ENCODE measurements at regions not wholly inside any gene's neighbourhood (a gene's known extent, or its start where the extent isn't known, plus 50 kb on each side); places are given as distances from the start of the nearest gene placed in this dataset.

DNA sequence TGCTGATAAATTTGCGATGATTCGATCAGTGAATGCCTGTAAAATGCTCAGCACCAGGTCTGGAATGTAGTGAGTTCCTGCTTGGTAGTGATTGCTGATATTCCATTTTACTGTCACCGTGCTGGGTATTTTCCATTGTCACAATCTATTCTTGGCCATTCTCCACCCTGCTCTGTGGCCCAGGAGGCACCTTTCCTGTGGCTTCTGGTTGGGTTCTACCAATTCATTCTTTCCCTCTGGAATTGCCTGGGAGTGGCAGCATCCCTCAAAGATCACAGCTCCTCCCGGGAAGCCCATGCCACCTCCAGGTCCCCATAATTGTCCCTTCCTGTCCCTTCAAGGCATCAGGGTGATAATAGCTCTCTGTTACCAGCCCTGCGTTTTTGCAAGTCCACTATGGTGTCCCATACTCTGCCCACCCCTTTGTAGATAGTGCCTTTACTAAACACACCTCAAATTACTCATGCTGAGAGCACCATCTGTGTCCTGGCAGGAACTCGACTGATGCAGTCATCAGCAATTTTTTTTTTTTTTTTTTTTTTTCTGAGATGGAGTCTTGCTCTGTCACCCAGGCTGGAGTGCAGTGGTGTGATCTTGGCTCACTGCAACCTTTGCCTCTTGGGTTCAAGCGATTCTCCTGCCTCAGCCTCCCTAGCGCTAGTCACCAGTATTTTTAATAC is 177.8 kb upstream of the PROK2 start:
- peaks cover 15% of the 10 kb centered on the region for H3K27me3 ChIP-seq
- DNase-seq (ENCODE audit: low spot score), result no peak
- WGBS (ENCODE audit: low lambda C conversion rate, missing lambda C conversion rate), result 84% methylated on average over 8 of the region's 8 CpGs
- no peak for TF ChIP-seq EZH2 (IDR thresholded peaks at IDR 0.05; ENCODE audit: borderline replicate concordance)
- TF ChIP-seq EZH2phosphoT487 (IDR thresholded peaks at IDR 0.05; ENCODE audit: low read depth, severe bottlenecking, unreplicated experiment), result no peak
- TF ChIP-seq, protein P1, sequence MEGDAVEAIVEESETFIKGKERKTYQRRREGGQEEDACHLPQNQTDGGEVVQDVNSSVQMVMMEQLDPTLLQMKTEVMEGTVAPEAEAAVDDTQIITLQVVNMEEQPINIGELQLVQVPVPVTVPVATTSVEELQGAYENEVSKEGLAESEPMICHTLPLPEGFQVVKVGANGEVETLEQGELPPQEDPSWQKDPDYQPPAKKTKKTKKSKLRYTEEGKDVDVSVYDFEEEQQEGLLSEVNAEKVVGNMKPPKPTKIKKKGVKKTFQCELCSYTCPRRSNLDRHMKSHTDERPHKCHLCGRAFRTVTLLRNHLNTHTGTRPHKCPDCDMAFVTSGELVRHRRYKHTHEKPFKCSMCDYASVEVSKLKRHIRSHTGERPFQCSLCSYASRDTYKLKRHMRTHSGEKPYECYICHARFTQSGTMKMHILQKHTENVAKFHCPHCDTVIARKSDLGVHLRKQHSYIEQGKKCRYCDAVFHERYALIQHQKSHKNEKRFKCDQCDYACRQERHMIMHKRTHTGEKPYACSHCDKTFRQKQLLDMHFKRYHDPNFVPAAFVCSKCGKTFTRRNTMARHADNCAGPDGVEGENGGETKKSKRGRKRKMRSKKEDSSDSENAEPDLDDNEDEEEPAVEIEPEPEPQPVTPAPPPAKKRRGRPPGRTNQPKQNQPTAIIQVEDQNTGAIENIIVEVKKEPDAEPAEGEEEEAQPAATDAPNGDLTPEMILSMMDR (IDR thresholded peaks at IDR 0.05; ENCODE audit: poor library complexity), result no peak
- no peak overlapping the region for H3K4me2 ChIP-seq
- no peaks in the 10 kb centered on the region for H3K9me2 ChIP-seq (replicated peaks; ENCODE audit: insufficient read depth)
- no peaks in the 10 kb centered on the region for H3K79me2 ChIP-seq
- H3K4me3 ChIP-seq, result no peak overlapping the region
- H3K4me1 ChIP-seq (ENCODE audit: insufficient read depth), result no peaks in the 10 kb centered on the region
- no peaks in the 10 kb centered on the region for H4K20me1 ChIP-seq (ENCODE audit: insufficient read depth, poor library complexity, severe bottlenecking)
- H2AFZ ChIP-seq, result no peak overlapping the region
- no peaks in the 10 kb centered on the region for H3K9me3 ChIP-seq (ENCODE audit: low read depth)
- H3K27ac ChIP-seq, result no peak overlapping the region
- H3K36me3 ChIP-seq (replicated peaks; ENCODE audit: insufficient read depth, low read depth), result no peaks in the 10 kb centered on the region

DNA sequence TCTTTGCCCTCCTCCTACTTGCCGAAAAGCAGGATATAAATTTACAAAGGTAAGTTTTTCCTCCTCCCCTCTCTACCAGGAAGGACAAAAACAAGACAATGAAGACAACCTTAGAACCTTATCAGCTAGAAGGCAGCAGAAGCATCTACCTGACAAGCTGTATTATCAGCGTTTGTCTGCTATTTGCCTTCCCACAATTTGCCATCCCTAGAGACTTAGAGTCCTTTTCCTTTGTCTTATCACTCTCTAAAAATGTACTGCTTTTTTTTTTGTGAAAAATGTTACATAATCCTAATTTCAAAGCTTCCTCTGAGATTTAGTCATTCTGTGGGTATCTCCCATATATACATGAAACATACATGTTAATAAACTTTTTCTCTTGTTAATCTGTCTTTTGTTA is 176.9 kb upstream of the PROK2 start:
- no peak for TF ChIP-seq EZH2phosphoT487 (IDR thresholded peaks at IDR 0.05; ENCODE audit: low read depth, severe bottlenecking, unreplicated experiment)
- TF ChIP-seq, protein P1 (IDR thresholded peaks at IDR 0.05; ENCODE audit: poor library complexity), result no peak
- TF ChIP-seq EZH2 (IDR thresholded peaks at IDR 0.05; ENCODE audit: borderline replicate concordance), result no peak
- Histone ChIP-seq H3K4me3 (no peak overlapping the region), H3K4me2 (no peak overlapping the region), H3K27ac (no peak overlapping the region), H3K9me2 (replicated peaks; ENCODE audit: insufficient read depth) (no peaks in the 10 kb centered on the region), H3K9me3 (ENCODE audit: low read depth) (no peaks in the 10 kb centered on the region), H3K27me3 (peaks cover 15% of the 10 kb centered on the region), H3K4me1 (ENCODE audit: insufficient read depth) (no peaks in the 10 kb centered on the region), H3K79me2 (no peaks in the 10 kb centered on the region), H2AFZ (no peak overlapping the region), H3K36me3 (replicated peaks; ENCODE audit: insufficient read depth, low read depth) (no peaks in the 10 kb centered on the region), H4K20me1 (ENCODE audit: insufficient read depth, poor library complexity, severe bottlenecking) (no peaks in the 10 kb centered on the region)
- 71% methylated on average over 2 of the region's 2 CpGs for WGBS (ENCODE audit: low lambda C conversion rate, missing lambda C conversion rate)
- no peak for DNase-seq (ENCODE audit: low spot score)

DNA sequence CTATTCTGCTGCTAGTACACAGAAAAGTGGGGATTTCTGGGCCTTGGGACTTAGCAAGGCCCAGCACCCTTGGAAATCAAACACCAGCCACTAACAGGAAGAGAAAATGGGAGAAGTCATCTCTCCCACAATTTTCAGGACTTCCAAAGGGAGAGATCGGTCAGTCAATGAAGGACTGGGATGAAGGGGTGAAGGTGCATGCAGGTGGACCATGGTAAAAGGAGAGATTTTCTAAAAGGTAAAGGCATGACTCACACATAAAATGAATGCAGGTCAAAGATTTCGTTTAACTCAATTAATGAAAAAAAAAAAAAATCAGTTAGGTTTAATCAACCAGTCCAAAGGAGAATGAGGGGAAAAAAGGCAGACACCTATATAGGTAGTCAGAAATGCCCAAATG is 176.4 kb upstream of the PROK2 start:
- Histone ChIP-seq H3K4me2 (no peak overlapping the region), H3K27me3 (peaks cover 11% of the 10 kb centered on the region), H3K27ac (no peak overlapping the region), H3K9me2 (replicated peaks; ENCODE audit: insufficient read depth) (no peaks in the 10 kb centered on the region), H3K4me1 (ENCODE audit: insufficient read depth) (no peaks in the 10 kb centered on the region), H3K9me3 (ENCODE audit: low read depth) (no peaks in the 10 kb centered on the region), H3K36me3 (replicated peaks; ENCODE audit: insufficient read depth, low read depth) (no peaks in the 10 kb centered on the region), H2AFZ (no peak overlapping the region), H3K4me3 (no peak overlapping the region), H4K20me1 (ENCODE audit: insufficient read depth, poor library complexity, severe bottlenecking) (no peaks in the 10 kb centered on the region), H3K79me2 (no peaks in the 10 kb centered on the region)
- no peak for DNase-seq (ENCODE audit: low spot score)
- WGBS (ENCODE audit: low lambda C conversion rate, missing lambda C conversion rate), result 88% methylated on average over 2 of the region's 2 CpGs
- TF ChIP-seq EZH2 (IDR thresholded peaks at IDR 0.05; ENCODE audit: borderline replicate concordance), result no peak
- TF ChIP-seq, protein P1 (IDR thresholded peaks at IDR 0.05; ENCODE audit: poor library complexity), result no peak
- TF ChIP-seq EZH2phosphoT487 (IDR thresholded peaks at IDR 0.05; ENCODE audit: low read depth, severe bottlenecking, unreplicated experiment), result no peak

Measured in hepatocyte (in vitro differentiated cells).